ENCODE measurements at regions not wholly inside any gene's neighbourhood (a gene's known extent, or its start where the extent isn't known, plus 50 kb on each side); places are given as distances from the start of the nearest gene placed in this dataset.

DNA sequence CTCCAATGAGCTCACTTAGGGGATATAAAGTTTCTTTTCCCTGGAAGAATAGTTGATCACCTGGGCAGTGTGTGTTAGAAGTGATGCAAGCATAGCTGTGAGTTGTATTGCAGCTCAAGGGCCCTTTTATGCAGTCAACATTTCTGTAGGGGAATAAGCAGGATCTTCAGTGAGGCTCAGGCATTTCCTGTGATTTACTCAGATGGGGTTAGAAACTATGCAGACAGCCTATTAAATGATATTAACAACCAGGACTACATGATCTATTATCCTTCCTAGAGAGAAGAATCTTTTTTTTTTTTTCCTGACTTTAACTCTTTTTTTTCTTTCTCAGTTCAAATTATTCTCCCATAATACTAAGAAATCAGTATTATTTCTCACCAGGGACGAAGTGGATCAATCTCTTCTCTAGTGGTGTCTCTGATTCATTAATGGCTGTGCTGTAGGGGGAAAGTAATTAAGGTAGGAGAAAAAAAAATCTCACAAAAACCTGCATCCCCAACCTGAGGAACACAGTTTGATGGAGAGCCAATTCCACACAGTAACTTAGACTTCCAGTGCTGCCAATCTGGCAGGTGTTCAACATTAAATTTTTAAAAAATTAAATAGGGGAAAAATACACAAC, 126.4 kb upstream of the SLC10A2 start:
- no peak for DNase-seq (ENCODE audit: low read depth in 2 of 2)

DNA sequence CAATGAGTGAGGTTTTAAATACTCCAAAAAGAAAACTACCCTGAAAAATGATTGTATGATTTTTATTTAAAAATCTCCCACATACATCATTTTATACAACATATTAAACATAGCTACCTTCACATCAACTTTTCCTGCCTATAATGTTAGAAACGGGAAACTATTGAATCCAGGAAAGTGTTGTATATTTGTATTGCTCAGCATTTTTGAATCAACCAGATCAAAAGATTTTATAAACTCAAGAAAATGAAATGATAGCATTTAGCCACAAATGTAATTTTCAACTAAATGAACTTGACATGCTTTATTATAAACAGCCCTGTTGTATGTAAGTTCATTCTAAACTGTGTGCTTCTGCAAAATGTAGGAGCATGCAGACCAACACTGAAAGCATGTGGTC, 124.6 kb upstream of the SLC10A2 start:
- no peak for DNase-seq (ENCODE audit: low read depth in 2 of 2)

DNA sequence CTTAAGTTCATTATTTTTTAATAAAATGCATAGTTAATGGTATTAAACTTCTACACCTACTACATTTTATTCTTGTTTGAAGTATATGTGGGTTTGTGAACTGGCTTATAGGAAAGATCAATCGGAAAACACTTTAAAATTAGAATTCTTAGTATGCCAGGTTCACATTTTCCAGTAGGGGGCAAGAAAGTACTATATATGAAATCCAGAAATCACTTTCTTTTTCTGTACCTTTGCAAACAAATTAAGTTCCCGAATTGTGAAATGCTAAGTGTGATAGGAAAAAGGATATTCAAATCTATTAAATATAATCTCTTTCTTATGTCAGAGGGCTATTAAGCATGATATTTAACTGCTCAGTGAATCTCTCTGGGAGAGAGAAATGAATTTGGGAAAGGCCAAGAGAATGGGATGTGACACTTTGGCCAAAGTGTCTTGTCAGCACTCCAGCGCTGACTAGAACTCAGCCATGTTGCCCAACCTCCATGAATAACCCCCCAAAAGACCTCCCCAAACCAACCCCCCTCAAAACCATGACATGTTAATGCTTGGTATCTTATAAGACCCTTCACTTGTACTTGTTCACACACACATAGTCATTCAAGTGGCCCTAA, 122.6 kb upstream of the SLC10A2 start:
- no peak for DNase-seq (ENCODE audit: low read depth in 2 of 2)

DNA sequence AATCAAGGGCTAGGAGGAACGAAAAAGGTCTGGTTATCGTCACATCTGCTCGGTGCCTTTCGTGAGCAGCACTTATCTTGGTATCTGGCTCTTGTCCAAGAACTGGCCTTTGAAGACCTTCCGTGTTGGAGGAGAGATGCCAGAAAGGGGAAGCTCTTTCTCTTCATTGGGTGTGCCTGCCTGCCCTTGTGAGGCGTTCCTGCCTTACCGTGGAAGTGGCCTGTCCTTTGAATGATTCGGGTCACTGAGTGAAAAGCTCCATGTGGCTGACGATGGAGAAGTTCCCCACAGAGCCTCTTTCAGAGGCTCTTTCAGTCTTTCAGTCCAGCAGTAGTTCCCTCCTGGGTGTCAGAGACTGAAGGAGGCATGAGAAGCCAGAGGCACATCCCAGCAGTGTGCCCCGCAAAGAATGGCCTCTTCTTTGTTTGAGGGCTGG, 121.5 kb upstream of the SLC10A2 start:
- DNase-seq (ENCODE audit: low read depth in 2 of 2) = no peak

DNA sequence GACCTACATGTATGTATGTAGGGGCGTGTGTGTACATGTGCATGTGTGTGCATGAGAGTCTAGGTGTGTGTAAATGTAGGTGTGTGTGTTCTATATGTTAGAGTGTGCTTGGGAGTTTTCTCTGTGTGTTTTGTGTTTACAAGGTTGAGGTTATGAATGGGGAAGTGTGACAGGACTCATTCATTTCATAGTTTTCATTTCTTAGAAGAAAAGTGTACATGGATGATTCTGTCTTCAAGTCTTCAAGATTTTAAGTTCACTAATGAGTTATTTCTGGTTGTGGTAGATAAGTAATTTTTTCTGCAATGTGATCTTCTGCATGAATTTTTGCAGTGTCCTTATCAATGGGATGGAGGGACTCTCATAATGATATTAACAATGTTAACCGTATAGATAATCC, 118.2 kb upstream of the SLC10A2 start:
- DNase-seq (ENCODE audit: low read depth in 2 of 2) = no peak

DNA sequence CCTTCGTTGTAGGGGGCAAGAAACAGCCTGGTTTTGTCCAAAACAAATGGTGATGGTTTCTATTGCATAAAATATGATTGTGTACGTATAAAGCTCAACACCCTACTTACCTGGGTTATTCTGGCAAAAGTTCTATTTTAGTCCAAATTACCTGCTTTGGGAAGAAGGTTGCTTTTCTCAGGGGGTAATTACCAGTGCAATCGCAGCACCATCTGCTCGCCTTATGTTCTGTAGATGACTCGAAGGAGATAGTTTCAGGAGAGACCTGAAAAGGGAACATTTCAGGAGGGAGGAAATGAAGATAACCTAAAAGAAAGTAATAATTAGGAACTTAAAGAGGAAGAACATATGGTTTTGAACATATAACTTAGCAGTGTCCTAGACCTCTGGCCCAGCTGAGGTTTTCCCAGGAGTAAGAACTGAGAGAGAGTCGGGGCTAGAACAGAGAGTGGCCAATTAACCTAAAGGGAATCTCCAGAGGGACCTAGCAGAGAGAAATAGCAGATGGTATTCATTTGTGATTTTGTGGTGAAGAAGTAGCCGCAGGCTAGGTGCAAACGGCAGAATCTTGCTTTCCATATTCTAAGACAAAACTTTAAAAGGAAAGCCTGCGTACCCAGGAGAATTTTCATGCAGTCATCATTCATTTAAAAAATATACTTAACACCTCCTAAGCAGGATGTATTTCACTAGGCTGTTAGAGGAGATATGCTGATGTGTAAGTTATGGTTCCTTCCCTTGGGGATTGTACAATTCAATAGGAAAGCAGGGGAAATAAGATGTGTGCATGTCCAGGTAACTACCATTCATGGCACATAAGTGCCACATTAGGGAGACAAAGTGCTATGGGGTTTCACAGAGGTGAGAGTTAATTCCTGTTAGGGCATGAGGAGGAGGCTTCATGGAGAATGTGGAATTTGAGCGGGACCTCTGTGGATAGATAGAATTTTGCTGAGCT, 113.0 kb upstream of the SLC10A2 start:
- DNase-seq (ENCODE audit: low read depth in 2 of 2) = no peak

DNA sequence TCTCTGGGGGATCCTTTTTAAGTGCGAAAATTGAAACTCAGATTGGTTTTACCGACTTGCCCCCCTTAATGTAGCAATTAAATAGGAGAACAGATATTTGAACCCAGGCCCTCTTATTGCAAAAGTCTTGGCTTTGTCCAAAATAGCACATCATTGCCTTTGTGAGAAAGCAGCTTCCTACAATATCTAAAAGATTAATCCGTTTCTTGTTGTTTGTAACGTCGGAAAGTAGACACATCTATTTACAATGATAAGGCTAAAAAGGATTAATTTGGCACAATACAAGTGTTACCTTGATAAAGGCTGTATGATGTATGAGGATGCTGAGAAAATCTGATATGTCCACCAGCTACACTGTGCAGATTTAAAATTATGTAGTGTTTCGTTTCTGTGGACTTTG, 108.7 kb upstream of the SLC10A2 start:
- no peak for DNase-seq (ENCODE audit: low read depth in 2 of 2)

DNA sequence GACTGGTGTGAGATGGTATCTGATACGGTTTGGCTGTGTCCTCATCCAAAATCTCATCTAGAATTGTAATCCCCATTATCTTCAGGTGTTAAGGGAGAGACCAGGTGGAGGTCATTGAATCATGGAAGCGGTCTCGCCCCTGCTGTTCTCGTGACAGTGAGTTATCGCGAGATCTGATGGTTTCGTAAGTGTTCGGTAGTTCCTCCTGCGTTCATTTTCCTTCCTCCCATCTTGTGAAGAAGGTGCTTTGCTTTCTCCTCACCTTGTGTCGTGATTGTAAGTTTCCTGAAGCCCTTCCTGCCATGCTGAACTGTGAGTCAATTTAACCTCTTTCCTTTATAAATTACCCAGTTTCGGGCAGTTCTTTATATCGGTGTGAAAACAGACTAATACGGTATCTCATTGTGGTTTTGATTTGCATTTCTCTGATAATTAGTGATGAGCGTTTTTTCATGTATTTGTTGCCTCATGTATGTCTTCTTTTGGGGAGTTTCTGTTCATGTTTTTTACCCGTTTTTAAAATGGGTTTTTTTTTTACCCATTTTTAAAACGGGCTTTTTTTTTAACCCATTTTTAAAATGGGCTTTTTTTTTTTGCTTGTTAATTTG, 102.8 kb upstream of the SLC10A2 start:
- no peak for DNase-seq (ENCODE audit: low read depth in 2 of 2)

DNA sequence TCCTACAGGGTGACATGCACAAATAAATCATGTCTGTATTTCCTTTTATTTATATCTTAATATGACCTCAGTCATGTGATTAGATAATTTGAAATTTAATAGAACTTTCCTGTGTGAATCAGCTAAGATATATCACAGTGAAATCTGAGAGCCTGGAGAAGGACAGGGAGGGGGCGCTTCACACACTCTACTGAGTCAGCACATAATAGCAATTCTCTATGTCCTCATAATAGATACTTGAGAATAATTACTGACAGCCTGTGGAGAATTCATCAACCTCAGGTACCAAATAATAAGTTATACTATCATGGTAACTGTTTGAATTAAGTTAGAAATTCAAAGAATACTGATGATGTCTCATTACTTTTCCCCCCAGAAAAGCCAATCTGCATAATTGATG, 98.0 kb upstream of the SLC10A2 start:
- DNase-seq (ENCODE audit: low read depth in 2 of 2) = no peak

DNA sequence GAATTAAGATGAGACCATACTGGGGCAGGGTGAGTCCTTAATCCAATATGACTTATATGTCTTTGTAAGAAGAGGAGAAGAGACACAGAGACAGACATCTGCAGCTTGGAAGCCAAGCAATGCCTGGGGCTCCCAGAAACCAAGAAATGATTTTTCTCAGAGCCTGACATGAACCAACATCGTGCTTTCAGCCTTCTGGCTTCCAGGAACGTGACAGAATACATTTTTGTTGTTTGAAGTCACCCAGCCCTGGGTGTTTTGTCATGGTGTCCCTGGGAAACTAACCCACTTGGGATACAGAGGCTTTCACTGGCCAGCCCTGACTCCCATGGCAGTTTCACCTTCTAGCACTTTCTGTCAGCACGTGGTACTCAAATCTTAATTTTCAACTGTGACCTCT, 95.3 kb upstream of the SLC10A2 start:
- DNase-seq (ENCODE audit: low read depth in 2 of 2) = no peak

DNA sequence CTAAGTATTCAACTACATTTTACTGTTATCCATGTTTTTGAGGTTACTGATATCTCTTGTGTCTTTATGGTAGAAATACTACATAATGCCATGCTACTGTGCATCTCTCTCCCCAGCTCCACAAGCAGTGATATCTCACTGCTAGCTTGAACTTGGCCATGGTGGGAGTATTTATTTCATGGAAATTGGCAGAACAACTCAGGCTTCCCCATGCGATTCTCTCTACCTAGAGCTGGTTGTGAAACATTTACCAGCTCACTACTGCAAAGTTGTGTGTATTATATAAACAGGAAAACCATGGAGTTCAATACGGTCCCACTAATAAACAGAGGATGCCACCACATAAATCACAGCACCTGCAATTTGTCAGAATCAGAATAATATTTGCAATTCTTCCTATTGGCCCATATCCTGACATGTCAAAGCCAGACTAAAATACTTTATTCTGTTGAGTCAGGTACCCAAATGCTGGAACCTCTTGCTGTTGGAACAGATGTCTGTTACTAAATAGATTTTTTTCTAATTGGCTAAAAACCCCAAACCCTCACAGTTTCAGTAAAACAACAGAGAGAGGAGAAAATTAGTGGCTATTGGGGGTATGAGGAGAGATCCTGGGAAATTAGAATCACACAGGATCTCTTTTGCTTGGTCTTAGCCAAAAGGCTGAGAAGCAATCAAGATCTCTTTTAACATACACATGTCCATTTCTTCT, 91.4 kb upstream of the SLC10A2 start:
- no peak for DNase-seq (ENCODE audit: low read depth in 2 of 2)

DNA sequence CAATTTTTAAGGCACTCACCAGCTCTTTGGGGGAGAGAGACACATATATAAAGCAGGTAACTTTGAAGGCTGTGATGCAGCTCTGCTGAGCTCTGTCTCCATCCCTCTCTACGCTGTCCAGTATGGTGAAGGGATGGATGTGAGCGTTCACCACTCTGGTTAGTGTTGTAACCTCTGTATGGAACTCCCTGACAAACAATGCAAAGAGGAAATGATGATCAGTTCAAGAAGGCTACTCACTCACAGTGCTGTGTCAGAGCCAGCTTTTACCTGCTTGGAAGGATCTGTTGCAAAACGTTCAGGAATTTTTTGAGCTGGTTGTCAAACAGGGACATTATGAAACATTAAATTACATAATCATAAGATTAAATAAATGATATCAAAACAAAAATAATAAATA, 90.8 kb upstream of the SLC10A2 start:
- DNase-seq (ENCODE audit: low read depth in 2 of 2) = no peak

DNA sequence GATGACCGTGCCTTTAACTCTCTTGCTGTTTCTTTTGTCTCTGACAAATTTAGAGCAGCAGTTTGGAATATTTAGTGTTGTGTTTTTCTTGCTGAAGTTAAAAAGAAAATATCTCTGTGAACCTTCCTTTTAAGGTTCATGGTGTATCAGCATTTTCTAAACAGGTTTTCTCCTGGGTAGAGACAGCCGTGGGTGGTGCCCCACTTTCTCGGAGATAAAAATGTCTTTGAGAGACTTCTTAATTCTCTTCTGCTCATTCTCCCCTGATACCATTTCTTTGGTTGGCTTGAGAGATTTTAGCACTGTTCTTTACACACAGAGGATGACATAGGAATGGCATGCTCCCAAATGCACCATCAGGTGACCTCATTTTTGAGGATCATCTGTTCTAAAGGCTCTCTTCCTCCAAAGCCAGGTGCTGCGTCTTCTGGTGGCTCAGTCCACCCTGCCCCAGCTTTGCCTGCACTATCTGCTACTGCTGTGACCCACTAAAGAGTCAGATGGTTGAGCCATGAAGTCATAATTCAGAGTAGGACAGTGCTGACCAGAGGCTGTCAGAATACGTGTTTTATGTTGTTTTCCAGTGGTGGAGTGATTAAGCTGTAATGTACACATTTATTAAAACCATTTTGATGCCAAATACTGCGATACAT, 90.3 kb upstream of the SLC10A2 start:
- no peak for DNase-seq (ENCODE audit: low read depth in 2 of 2)

DNA sequence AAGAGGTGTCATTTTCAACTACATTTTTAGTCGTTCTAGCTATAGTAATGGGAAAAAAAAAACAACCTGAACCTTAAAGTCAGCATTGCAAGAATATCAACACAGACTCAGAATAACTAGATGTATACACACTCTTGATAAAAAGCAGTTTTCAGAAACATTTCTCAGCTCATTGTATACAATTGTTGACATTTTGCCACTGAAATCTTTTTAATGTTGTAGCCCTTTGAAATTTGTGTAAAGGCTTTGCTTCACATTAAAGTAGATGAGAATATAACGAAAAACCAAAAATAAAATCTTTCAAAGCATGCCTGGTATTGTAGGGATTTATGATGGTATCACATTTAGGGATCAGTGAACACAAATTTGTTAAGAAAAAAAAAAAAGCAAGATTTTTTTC, 87.2 kb upstream of the SLC10A2 start:
- no peak for DNase-seq (ENCODE audit: low read depth in 2 of 2)

DNA sequence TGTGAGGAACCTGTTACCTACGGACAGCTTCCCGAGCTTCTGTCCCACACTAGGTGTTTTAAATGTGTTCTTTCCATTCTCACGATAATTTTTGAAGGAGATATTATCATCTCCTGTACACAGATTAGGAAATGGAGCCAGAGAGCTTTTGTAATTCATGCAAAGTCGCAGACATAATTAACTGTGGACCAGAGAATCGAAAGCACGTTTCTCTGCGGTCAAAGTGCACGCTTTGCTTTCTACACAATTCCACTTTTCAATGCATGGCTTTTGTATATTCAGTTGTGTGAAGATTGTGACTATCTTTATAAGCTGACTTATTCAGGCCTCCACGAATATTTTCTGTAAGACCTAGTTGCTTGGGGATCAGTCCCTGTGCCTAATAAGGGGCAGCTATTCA, 81.7 kb upstream of the SLC10A2 start:
- no peak for DNase-seq (ENCODE audit: low read depth in 2 of 2)

DNA sequence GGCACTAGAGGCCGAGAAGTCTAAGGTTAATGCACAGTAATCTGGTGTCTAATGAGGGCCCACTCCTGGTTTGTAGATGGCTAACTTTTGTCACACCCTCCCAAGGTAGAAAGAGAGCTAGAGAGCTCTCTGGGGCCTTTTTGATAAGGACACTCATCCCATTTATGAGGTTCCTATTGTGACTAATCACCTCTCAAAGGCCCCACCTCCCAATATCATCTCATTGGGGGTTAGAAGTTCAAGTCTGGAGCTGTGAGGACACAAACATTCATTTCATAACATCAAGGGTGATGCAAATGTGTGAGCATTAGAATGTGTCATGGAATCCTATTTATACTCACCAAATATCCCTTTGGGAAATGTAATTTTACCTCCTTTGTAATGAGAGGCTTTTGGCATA, 79.2 kb upstream of the SLC10A2 start:
- no peak for DNase-seq (ENCODE audit: low read depth in 2 of 2)

DNA sequence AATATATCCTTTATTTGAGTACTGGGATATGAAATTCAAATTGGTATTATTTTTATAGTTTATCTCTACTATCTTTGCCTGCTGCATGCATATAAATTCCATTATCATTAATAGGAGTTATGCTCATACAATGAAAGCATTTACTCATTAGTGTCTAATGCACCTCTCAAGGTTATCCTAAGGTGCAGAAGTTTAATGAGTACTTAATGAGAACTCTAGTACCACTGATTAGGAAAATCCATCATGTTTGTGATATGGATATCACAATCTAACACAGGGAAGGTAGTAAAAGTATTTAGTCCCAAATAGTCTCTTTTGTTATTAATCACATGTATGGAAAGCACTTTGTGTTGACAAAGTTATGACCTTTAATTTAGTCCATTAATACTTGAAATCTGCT, 77.2 kb upstream of the SLC10A2 start:
- DNase-seq (ENCODE audit: low read depth in 2 of 2) = no peak

DNA sequence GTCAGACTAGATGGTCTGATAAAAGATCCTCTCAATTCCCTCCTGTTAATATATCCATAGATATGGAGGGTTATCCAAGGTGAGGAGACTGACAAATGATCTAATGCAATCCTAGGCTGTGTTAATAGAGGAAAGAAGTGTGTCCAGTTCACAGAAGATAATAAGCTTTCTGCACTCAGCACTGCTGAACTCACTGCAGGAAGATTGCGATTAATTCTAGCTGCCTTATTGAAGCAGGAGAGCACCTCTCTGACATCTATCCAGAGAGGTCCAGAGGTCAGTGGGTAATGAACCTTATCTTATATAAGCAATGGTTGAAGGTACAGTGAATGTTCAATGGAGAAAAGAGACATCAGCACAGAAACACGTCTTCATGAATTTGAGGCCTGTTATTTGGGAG, 75.9 kb upstream of the SLC10A2 start:
- no peak for DNase-seq (ENCODE audit: low read depth in 2 of 2)

DNA sequence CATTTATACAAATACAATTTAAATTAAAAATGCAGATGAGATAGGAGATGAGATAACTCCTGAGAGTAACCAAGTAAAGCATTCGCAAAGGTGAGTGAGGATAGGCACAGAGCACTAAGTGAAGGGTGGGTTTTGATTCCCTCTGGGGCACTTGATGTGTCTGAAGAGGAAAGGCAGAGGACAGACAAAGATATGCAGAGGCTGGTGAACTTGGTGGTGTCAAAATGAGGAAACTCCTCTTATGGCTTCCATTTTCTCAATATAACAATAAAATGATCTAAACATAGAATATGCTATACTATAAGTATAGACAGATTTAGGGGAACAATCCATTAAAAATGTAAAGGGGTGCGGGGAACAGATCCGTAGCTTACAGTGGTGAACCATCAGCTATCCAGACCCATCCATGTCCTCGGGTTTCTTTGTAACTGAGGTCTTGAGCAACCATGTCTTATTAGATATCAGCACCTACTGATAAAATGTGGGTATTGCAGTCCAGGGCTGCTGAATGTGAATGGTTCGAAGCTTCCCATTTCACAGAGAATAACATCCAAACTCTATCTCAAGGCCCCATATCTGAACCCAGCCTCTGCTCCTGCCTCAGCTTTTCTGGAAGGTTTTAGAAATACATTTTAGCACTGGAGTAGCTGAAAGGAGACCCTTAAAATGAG, 73.9 kb upstream of the SLC10A2 start:
- no peak for DNase-seq (ENCODE audit: low read depth in 2 of 2)

DNA sequence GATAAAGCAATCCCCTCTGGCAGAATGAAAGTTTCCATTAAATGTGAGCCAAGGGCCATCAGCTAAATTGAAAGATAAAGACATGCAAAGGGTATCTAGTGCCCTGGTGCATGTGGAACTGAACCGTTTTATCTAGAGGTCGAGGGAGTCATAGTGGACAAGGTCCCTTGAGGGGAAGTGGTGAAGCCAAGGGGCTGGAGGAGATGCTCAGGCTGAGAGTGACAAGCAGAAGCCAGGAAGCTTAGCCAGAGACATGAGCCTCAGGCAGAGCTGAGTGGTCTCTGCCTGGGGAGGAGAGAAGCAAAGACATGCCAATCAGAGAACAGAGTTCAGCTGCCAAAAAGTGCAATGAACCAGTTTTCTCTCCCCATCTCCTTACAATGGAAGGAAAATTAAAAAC, 68.1 kb upstream of the SLC10A2 start:
- no peak for DNase-seq (ENCODE audit: low read depth in 2 of 2)

DNA sequence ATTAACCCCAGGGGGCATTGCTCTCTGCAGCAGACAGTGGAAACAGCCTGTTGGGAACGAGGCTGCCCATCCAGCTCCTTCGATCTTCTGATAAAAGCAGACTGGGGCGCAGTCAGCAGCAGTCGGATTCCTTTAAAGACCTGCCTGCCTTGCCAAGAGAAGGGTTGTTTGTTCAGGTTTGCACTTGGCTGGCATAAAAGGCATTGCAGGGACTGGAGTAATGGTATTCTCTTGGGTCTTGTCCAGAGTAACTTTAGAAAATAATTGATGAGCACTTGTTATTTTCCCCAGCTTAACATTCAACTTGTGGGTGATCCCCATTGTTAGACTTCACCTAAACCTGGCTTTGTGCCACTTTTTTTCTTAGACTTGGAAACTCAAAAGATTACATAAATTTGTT, 67.3 kb upstream of the SLC10A2 start:
- no peak for DNase-seq (ENCODE audit: low read depth in 2 of 2)
